CD4-positive, alpha-beta T cell treated with Interleukin-15 for 1 hour (primary cell): ENCODE measurements at regions not wholly inside any gene's neighbourhood (a gene's known extent, or its start where the extent isn't known, plus 50 kb on each side); places are given as distances from the start of the nearest gene placed in this dataset.

Experiments
- DNase-seq: peaks from one replicate; pipeline ENCODE4 v3.0.0-alpha.2; 2020

GRCh38 chr6:164274493-164274892, 860.0 kb downstream of the QKI start:
- no peak for DNase-seq

- DNase-seq: no peak
Observed at GRCh38 chr6:164273491-164273890, 859.0 kb downstream of the QKI start.

GRCh38 chr6:164266851-164267250, 852.3 kb downstream of the QKI start:
- no peak for DNase-seq

- no peak for DNase-seq
Observed at GRCh38 chr6:164262348-164262747, 847.8 kb downstream of the QKI start.

GRCh38 chr6:164258421-164258820, 843.9 kb downstream of the QKI start:
- no peak for DNase-seq

- DNase-seq: no peak
Observed at GRCh38 chr6:164252948-164253347, 838.4 kb downstream of the QKI start.

GRCh38 chr6:164252291-164252690, 837.8 kb downstream of the QKI start:
- no peak for DNase-seq

GRCh38 chr6:164247106-164247505, 832.6 kb downstream of the QKI start:
- no peak for DNase-seq

GRCh38 chr6:164246082-164246481, 831.6 kb downstream of the QKI start:
- DNase-seq: no peak

GRCh38 chr6:164243949-164244348, 829.4 kb downstream of the QKI start:
- DNase-seq: no peak

- DNase-seq: no peak
Observed at GRCh38 chr6:164243012-164243610, 828.6 kb downstream of the QKI start.

- DNase-seq: no peak
Observed at GRCh38 chr6:164230804-164231203, 816.3 kb downstream of the QKI start.

GRCh38 chr6:164230259-164230658, 815.7 kb downstream of the QKI start:
- no peak for DNase-seq

GRCh38 chr6:164229716-164230115, 815.2 kb downstream of the QKI start:
- DNase-seq: no peak

- no peak for DNase-seq
Observed at GRCh38 chr6:164227952-164228522, 813.5 kb downstream of the QKI start.

GRCh38 chr6:164216839-164217238, 802.3 kb downstream of the QKI start:
- no peak for DNase-seq

GRCh38 chr6:164216368-164216767, 801.9 kb downstream of the QKI start:
- DNase-seq: no peak

- no peak for DNase-seq
Observed at GRCh38 chr6:164214066-164214465, 799.5 kb downstream of the QKI start.

GRCh38 chr6:164211254-164211653, 796.7 kb downstream of the QKI start:
- no peak for DNase-seq

- no peak for DNase-seq
Observed at GRCh38 chr6:164210783-164211182, 796.3 kb downstream of the QKI start.

GRCh38 chr6:164210323-164210722, 795.8 kb downstream of the QKI start:
- no peak for DNase-seq

- DNase-seq: no peak
Observed at GRCh38 chr6:164208371-164208770, 793.9 kb downstream of the QKI start.

GRCh38 chr6:164206807-164207423, 792.4 kb downstream of the QKI start:
- no peak for DNase-seq

- no peak for DNase-seq
Observed at GRCh38 chr6:164200071-164200470, 785.6 kb downstream of the QKI start.

- DNase-seq: no peak
Observed at GRCh38 chr6:164195942-164196281, 781.4 kb downstream of the QKI start.
